ENCODE measurements at regions not wholly inside any gene's neighbourhood (a gene's known extent, or its start where the extent isn't known, plus 50 kb on each side); places are given as distances from the start of the nearest gene placed in this dataset.

DNA sequence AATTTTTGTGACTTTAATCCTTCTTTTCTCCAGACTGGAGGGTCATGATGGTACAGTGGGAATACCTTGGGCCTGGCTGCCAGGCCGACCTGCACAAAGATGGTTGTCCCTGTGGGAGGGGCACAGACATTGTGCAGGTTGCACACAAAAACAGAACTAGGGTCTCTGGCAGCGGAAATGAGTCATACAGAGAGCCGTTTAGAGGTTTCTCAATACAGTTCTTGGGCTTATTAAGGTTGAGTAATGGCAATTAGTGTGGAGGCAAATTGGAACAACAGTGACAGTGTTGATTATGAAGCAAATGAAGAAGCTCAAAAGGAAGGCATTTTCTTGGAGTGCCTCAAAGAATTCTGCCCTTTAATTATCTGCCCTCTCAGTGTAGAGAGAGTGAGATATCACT, 173.6 kb downstream of the TENT4A start:
- Histone ChIP-seq H3K9me2 (replicated peaks; ENCODE audit: insufficient read depth, low read length) (no peaks in the 10 kb centered on the region), H3K9me3 (ENCODE audit: insufficient read depth, low read length) (peaks cover 12% of the 10 kb centered on the region; the same call in 1 of the 2 replicates), H3K4me3 (ENCODE audit: insufficient read depth, low read length, poor library complexity, severe bottlenecking) (no peak overlapping the region), H4K20me1 (ENCODE audit: low read depth, low read length) (no peaks in the 10 kb centered on the region), H3F3A (ENCODE audit: insufficient read depth) (no peaks in the 10 kb centered on the region), H2AFZ (ENCODE audit: low read depth, low read length, severe bottlenecking) (no peak overlapping the region), H3K79me2 (ENCODE audit: insufficient read depth, low read length) (no peaks in the 10 kb centered on the region), H3K9ac (ENCODE audit: low read length) (no peak overlapping the region), H3K27me3 (ENCODE audit: low read length) (no peaks in the 10 kb centered on the region), H3K27ac (ENCODE audit: low read depth, low read length) (no peak overlapping the region), H3K4me2 (ENCODE audit: low read depth, low read length, poor library complexity, severe bottlenecking) (no peak overlapping the region), H3K36me3 (ENCODE audit: low read length) (no peaks in the 10 kb centered on the region)
- no peak for TF ChIP-seq EZH2phosphoT487 (conservative IDR thresholded peaks at IDR 0.05; ENCODE audit: low read length)
- TF ChIP-seq, protein P1, sequence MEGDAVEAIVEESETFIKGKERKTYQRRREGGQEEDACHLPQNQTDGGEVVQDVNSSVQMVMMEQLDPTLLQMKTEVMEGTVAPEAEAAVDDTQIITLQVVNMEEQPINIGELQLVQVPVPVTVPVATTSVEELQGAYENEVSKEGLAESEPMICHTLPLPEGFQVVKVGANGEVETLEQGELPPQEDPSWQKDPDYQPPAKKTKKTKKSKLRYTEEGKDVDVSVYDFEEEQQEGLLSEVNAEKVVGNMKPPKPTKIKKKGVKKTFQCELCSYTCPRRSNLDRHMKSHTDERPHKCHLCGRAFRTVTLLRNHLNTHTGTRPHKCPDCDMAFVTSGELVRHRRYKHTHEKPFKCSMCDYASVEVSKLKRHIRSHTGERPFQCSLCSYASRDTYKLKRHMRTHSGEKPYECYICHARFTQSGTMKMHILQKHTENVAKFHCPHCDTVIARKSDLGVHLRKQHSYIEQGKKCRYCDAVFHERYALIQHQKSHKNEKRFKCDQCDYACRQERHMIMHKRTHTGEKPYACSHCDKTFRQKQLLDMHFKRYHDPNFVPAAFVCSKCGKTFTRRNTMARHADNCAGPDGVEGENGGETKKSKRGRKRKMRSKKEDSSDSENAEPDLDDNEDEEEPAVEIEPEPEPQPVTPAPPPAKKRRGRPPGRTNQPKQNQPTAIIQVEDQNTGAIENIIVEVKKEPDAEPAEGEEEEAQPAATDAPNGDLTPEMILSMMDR (IDR thresholded peaks at IDR 0.05; ENCODE audit: insufficient read depth, low read length, poor library complexity, severe bottlenecking): no peak

DNA sequence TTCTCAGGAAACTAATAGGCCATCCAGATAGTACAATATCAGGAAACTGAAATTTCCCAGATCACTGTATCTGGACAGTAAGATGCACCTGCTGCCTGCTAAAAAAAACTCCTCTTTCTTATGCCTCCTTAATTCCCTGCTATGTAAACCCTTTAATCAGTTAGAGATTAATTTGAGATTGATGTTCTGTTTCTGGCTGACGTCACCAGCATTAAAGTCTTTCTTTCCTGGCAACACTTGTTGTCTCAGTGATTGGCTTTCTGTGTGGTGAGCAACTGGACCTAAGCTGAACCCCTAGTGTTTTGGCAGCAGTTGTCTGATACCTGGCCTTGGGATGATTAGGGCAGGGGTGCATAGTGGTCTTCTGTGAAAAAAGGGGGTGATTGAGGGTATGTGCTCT, 175.8 kb downstream of the TENT4A start:
- no peaks in the 10 kb centered on the region for H3K36me3 ChIP-seq (ENCODE audit: low read length)
- no peaks in the 10 kb centered on the region for H4K20me1 ChIP-seq (ENCODE audit: low read depth, low read length)
- no peaks in the 10 kb centered on the region for H3F3A ChIP-seq (ENCODE audit: insufficient read depth)
- no peak overlapping the region for H3K27ac ChIP-seq (ENCODE audit: low read depth, low read length)
- H3K9ac ChIP-seq (ENCODE audit: low read length): no peak overlapping the region
- no peaks in the 10 kb centered on the region for H3K79me2 ChIP-seq (ENCODE audit: insufficient read depth, low read length)
- no peak overlapping the region for H2AFZ ChIP-seq (ENCODE audit: low read depth, low read length, severe bottlenecking)
- H3K9me3 ChIP-seq (ENCODE audit: insufficient read depth, low read length): peaks cover 12% of the 10 kb centered on the region; the same call in 1 of the 2 replicates
- TF ChIP-seq, protein P1 (IDR thresholded peaks at IDR 0.05; ENCODE audit: insufficient read depth, low read length, poor library complexity, severe bottlenecking): no peak
- TF ChIP-seq EZH2phosphoT487 (conservative IDR thresholded peaks at IDR 0.05; ENCODE audit: low read length): no peak
- no peaks in the 10 kb centered on the region for H3K9me2 ChIP-seq (replicated peaks; ENCODE audit: insufficient read depth, low read length)
- H3K4me2 ChIP-seq (ENCODE audit: low read depth, low read length, poor library complexity, severe bottlenecking): no peak overlapping the region
- H3K4me3 ChIP-seq (ENCODE audit: insufficient read depth, low read length, poor library complexity, severe bottlenecking): no peak overlapping the region
- H3K27me3 ChIP-seq (ENCODE audit: low read length): no peaks in the 10 kb centered on the region

DNA sequence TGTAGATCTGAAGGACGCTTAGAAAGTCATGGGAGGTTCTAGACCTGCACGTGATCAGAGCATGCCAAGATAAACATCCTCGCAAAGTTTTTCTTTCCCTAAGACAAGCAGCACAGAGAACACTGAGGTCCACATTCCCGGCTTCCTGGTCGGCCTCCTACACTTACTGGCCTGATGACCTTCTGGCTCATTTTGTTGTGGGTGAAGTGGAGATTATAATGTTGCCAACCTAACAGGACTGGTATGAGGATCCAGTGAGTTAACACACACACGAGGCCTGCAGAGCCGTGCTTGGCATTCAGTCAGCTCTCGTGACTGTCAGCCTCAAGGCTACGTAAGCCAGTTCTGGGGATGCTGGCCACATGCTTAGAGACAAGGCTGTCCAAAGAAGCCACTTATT, 186.0 kb downstream of the TENT4A start:
- Histone ChIP-seq H3K27me3 (ENCODE audit: low read length) (no peaks in the 10 kb centered on the region), H3K9ac (ENCODE audit: low read length) (no peak overlapping the region), H3K27ac (ENCODE audit: low read depth, low read length) (no peak overlapping the region), H3K4me2 (ENCODE audit: low read depth, low read length, poor library complexity, severe bottlenecking) (no peak overlapping the region), H3K9me2 (replicated peaks; ENCODE audit: insufficient read depth, low read length) (no peaks in the 10 kb centered on the region; the same call in 1 of the 2 replicates), H3K36me3 (ENCODE audit: low read length) (no peaks in the 10 kb centered on the region), H4K20me1 (ENCODE audit: low read depth, low read length) (no peaks in the 10 kb centered on the region), H3F3A (ENCODE audit: insufficient read depth) (no peaks in the 10 kb centered on the region), H2AFZ (ENCODE audit: low read depth, low read length, severe bottlenecking) (no peak overlapping the region), H3K4me3 (ENCODE audit: insufficient read depth, low read length, poor library complexity, severe bottlenecking) (no peak overlapping the region), H3K79me2 (ENCODE audit: insufficient read depth, low read length) (no peaks in the 10 kb centered on the region), H3K9me3 (ENCODE audit: insufficient read depth, low read length) (no peaks in the 10 kb centered on the region)
- TF ChIP-seq, protein P1 (IDR thresholded peaks at IDR 0.05; ENCODE audit: insufficient read depth, low read length, poor library complexity, severe bottlenecking): no peak
- TF ChIP-seq EZH2phosphoT487 (conservative IDR thresholded peaks at IDR 0.05; ENCODE audit: low read length): no peak

Data from SU-DHL-6 (cell line).